Tibial nerve (tissue), 4 donors: ENCODE measurements at regions not wholly inside any gene's neighbourhood (a gene's known extent, or its start where the extent isn't known, plus 50 kb on each side); places are given as distances from the start of the nearest gene placed in this dataset.

ENCODE experiments used
- DNase-seq, 2 donors: peaks; one replicate each; pipeline ENCODE4 v3.0.0-alpha.2; 2019; ENCODE audit warnings: low spot score in 2 of 2
- H3K27ac ChIP-seq, 4 donors: fragments of 200-600 bp; sonication (generic) in 3 of 4; one replicate each; pipeline ENCODE4 v1.5.1; 2017 to 2019; ENCODE audit warnings: mild to moderate bottlenecking in 1 of 4
- H3K27me3 ChIP-seq, 2 donors: fragments of 200-600 bp; sonication (generic) in 1 of 2; one replicate each; pipeline versions ENCODE4 v1.5.1 to v1.6.0; 2017 to 2019
- H3K36me3 ChIP-seq, 3 donors: fragments of 200-600 bp; sonication (generic); one replicate each; pipeline ENCODE4 v1.5.1; 2018 to 2019
- H3K4me1 ChIP-seq, 4 donors: fragments of 200-600 bp; sonication (generic) in 3 of 4; one replicate each; pipeline ENCODE4 v1.5.1; 2017 to 2019
- H3K4me3 ChIP-seq, 4 donors: fragments of 200-600 bp; sonication (generic) in 3 of 4; one replicate each; pipeline ENCODE4 v1.5.1; 2017 to 2019; ENCODE audit warnings: mild to moderate bottlenecking in 1 of 4, moderate library complexity in 1 of 4
- H3K9me3 ChIP-seq, 4 donors: fragments of 200-600 bp; sonication (generic) in 3 of 4; one replicate each; pipeline ENCODE4 v1.5.1; 2017 to 2019
- EP300 ChIP-seq, 2 donors: sonication (generic); formaldehyde crosslinking; IDR thresholded peaks; one replicate each; pipeline ENCODE4 v1.6.1; 2017; ENCODE audit warnings: antibody characterized with exemption in 2 of 2, mild to moderate bottlenecking in 1 of 2
- POLR2A ChIP-seq, 2 donors: fragments of 450-650 bp; IDR thresholded peaks; one replicate each; pipeline ENCODE4 v1.6.1; 2017; ENCODE audit warnings: antibody characterized with exemption in 2 of 2, mild to moderate bottlenecking in 2 of 2, moderate library complexity in 2 of 2
- WGBS, 2 donors: methylation state at CpG; one replicate each; pipeline ENCODE4 v1.1.5; 2018; 5-methylcytosine and 5-hydroxymethylcytosine counted together
- TF ChIP-seq, protein P1 (sequence below), 5 experiments: fragments of 200-600 bp in 3 of 5; fragments of 450-650 bp in 2 of 5; sonication (generic) in 3 of 5; IDR thresholded peaks; one replicate each; pipeline ENCODE4 v1.5.1; 2016 to 2019; ENCODE audit warnings: antibody characterized with exemption in 5 of 5, mild to moderate bottlenecking in 3 of 5, moderate library complexity in 2 of 5

DNA sequence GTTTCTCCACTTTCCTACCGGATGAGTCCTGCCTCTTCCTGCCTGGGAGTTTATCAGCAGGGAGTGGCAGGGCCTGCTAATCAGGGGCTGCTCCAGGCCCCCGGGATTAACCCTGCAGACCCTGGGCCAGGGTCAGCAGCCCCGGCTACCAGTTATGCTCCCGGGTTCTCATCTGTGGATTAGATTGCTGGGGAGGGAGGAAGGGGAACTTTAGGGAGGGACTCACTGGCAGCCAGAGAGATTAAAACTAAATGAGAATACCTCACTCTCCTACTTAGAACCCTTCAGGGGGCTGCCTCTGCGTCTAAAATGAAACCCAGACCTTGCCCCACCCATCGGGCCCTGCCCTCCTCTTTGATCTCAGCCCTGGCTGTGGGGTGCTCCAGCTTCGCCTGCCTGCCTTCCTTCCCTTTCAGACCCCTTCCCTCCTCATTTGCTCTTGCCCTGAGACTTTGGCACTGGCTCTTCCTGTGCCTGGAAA lies 130.5 kb upstream of the HAND1 start:
- WGBS, 2 donors, result 30 to 41% methylated on average over 7 of the region's 7 CpGs
- Histone ChIP-seq H3K9me3 (no peaks in the 10 kb centered on the region), H3K4me1 (peaks cover 0 to 21% (median 10%) of the 10 kb centered on the region in 4 donors)

GRCh38 chr5:154607746-154608145 lies 129.7 kb upstream of the HAND1 start:
- TF ChIP-seq POLR2A (IDR thresholded peaks at IDR 0.05) (no peak), EP300 (IDR thresholded peaks at IDR 0.05) (no peak)
- TF ChIP-seq, protein P1, sequence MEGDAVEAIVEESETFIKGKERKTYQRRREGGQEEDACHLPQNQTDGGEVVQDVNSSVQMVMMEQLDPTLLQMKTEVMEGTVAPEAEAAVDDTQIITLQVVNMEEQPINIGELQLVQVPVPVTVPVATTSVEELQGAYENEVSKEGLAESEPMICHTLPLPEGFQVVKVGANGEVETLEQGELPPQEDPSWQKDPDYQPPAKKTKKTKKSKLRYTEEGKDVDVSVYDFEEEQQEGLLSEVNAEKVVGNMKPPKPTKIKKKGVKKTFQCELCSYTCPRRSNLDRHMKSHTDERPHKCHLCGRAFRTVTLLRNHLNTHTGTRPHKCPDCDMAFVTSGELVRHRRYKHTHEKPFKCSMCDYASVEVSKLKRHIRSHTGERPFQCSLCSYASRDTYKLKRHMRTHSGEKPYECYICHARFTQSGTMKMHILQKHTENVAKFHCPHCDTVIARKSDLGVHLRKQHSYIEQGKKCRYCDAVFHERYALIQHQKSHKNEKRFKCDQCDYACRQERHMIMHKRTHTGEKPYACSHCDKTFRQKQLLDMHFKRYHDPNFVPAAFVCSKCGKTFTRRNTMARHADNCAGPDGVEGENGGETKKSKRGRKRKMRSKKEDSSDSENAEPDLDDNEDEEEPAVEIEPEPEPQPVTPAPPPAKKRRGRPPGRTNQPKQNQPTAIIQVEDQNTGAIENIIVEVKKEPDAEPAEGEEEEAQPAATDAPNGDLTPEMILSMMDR (IDR thresholded peaks at IDR 0.05), result no peak
- Histone ChIP-seq H3K27me3 (peaks cover 0 to 79% of the 10 kb centered on the region in 2 donors), H3K4me3 (no peak overlapping the region), H3K36me3 (no peaks in the 10 kb centered on the region), H3K4me1 (peaks cover 0 to 21% (median 10%) of the 10 kb centered on the region in 4 donors), H3K27ac (no peak overlapping the region), H3K9me3 (no peaks in the 10 kb centered on the region)
- WGBS, 2 donors, result 75 to 80% methylated on average over 4 of the region's 4 CpGs
- no peak for DNase-seq

More for the DNA sequence above, 130.5 kb upstream of the HAND1 start:
- Histone ChIP-seq H3K27ac (no peak overlapping the region), H3K27me3 (peaks cover 0 to 85% of the 10 kb centered on the region in 2 donors), H3K36me3 (no peaks in the 10 kb centered on the region), H3K4me3 (no peak overlapping the region)
- TF ChIP-seq POLR2A (IDR thresholded peaks at IDR 0.05) (no peak), EP300 (IDR thresholded peaks at IDR 0.05) (no peak)
- TF ChIP-seq, protein P1 (IDR thresholded peaks at IDR 0.05), result no peak
- DNase-seq, result no peak

- Histone ChIP-seq H3K36me3 (no peaks in the 10 kb centered on the region), H3K4me3 (no peak overlapping the region), H3K9me3 (no peaks in the 10 kb centered on the region), H3K27me3 (peaks cover 0 to 69% of the 10 kb centered on the region in 2 donors), H3K27ac (no peak overlapping the region), H3K4me1 (peaks cover 0 to 16% (median 9%) of the 10 kb centered on the region in 4 donors)
- TF ChIP-seq, protein P1 (IDR thresholded peaks at IDR 0.05), result no peak
- TF ChIP-seq POLR2A (IDR thresholded peaks at IDR 0.05) (no peak), EP300 (IDR thresholded peaks at IDR 0.05) (no peak)
- DNase-seq, result no peak
- WGBS, 2 donors, result 67% methylated on average over 4 of the region's 4 CpGs
Observed at GRCh38 chr5:154606246-154606645, 128.2 kb upstream of the HAND1 start.

- WGBS, 2 donors, result 9 to 15% methylated on average over 20 of the region's 20 CpGs
- Histone ChIP-seq H3K27me3 (peaks cover 0 to 48% of the 10 kb centered on the region in 2 donors), H3K4me3 (no peak overlapping the region), H3K27ac (no peak overlapping the region), H3K4me1 (peaks cover 0 to 5% (median 0%) of the 10 kb centered on the region in 4 donors), H3K9me3 (no peaks in the 10 kb centered on the region), H3K36me3 (no peaks in the 10 kb centered on the region)
- TF ChIP-seq, protein P1 (IDR thresholded peaks at IDR 0.05), result no peak
- TF ChIP-seq POLR2A (IDR thresholded peaks at IDR 0.05), result no peak
- no peak for TF ChIP-seq EP300 (IDR thresholded peaks at IDR 0.05)
- DNase-seq, result no peak
Observed at GRCh38 chr5:154603953-154604679, 126.1 kb upstream of the HAND1 start.

- no peak overlapping the region for H3K27ac ChIP-seq
- TF ChIP-seq POLR2A (IDR thresholded peaks at IDR 0.05), result no peak
- no peak for TF ChIP-seq EP300 (IDR thresholded peaks at IDR 0.05)
- TF ChIP-seq, protein P1 (IDR thresholded peaks at IDR 0.05), result no peak
- no peak for DNase-seq
- WGBS, 2 donors, result 56 to 79% methylated on average over 1 of the region's 1 CpG
- no peak overlapping the region for H3K4me3 ChIP-seq
- peaks cover 0 to 42% of the 10 kb centered on the region in 2 donors for H3K27me3 ChIP-seq
- no peaks in the 10 kb centered on the region for H3K9me3 ChIP-seq
- H3K4me1 ChIP-seq, result peaks cover 0 to 5% (median 0%) of the 10 kb centered on the region in 4 donors
- no peaks in the 10 kb centered on the region for H3K36me3 ChIP-seq
Observed at GRCh38 chr5:154603485-154603884, 125.5 kb upstream of the HAND1 start.
